Esophagus (tissue), 2 donors: ENCODE measurements at regions not wholly inside any gene's neighbourhood (a gene's known extent, or its start where the extent isn't known, plus 50 kb on each side); places are given as distances from the start of the nearest gene placed in this dataset.

Source experiments
- H3K27ac ChIP-seq, 2 donors: one replicate each; pipeline ENCODE4 v1.5.1; 2013; ENCODE audit warnings: low read depth in 2 of 2, mild to moderate bottlenecking in 2 of 2, inconsistent platforms in 1 of 2, low read length in 1 of 2, moderate library complexity in 1 of 2
- H3K27me3 ChIP-seq, 2 donors: one replicate each; pipeline ENCODE4 v1.6.1; 2013; ENCODE audit warnings: low read length in 2 of 2, control low read depth in 1 of 2, mild to moderate bottlenecking in 1 of 2; ENCODE audit not compliant: insufficient read depth in 2 of 2, control insufficient read depth in 1 of 2
- H3K36me3 ChIP-seq, 2 donors: one replicate each; pipeline ENCODE4 v1.6.1; 2013; ENCODE audit warnings: low read length in 1 of 2; ENCODE audit not compliant: control insufficient read depth in 2 of 2, insufficient read depth in 2 of 2
- H3K4me1 ChIP-seq, 2 donors: one replicate each; pipeline ENCODE4 v1.6.1; 2013; ENCODE audit warnings: low read length in 1 of 2; ENCODE audit not compliant: control insufficient read depth in 2 of 2, insufficient read depth in 2 of 2
- H3K4me3 ChIP-seq, 2 donors: one replicate each; pipeline ENCODE4 v1.5.1; 2013; ENCODE audit warnings: low read length in 2 of 2, mild to moderate bottlenecking in 2 of 2, low read depth in 1 of 2, moderate library complexity in 1 of 2
- H3K9me3 ChIP-seq, 2 donors: one replicate each; pipeline ENCODE4 v1.6.1; 2013; ENCODE audit warnings: mild to moderate bottlenecking in 2 of 2, low read depth in 1 of 2, low read length in 1 of 2, moderate library complexity in 1 of 2; ENCODE audit not compliant: control insufficient read depth in 2 of 2, insufficient read depth in 1 of 2
- WGBS, 2 donors: extraction: QIAGEN DNeasy Blood & Tissue Kit; methylation state at CpG; one replicate each; pipeline ENCODE4 v1.1.7; 2013; 5-methylcytosine and 5-hydroxymethylcytosine counted together
- donor health status: healthy with polysubstance abuse.
- donor health status: Bipolar disorder and iron deficiency.

GRCh38 chr19:30881281-30881680 lies 468.0 kb downstream of the TSHZ3 start:
- H3K27ac ChIP-seq: no peak overlapping the region
- 66 to 70% methylated on average over 7 of the region's 7 CpGs for WGBS, 2 donors
- peaks cover 3% of the 10 kb centered on the region in 2 donors for H3K9me3 ChIP-seq
- no peak overlapping the region for H3K4me3 ChIP-seq
- H3K36me3 ChIP-seq: no peaks in the 10 kb centered on the region
- H3K27me3 ChIP-seq: peaks cover 0 to under 1% of the 10 kb centered on the region in 2 donors
- no peaks in the 10 kb centered on the region for H3K4me1 ChIP-seq

GRCh38 chr19:30880551-30880950 lies 468.7 kb downstream of the TSHZ3 start:
- Histone ChIP-seq H3K4me1 (no peaks in the 10 kb centered on the region), H3K9me3 (peaks cover 3% of the 10 kb centered on the region in 2 donors), H3K27ac (no peak overlapping the region), H3K27me3 (no peaks in the 10 kb centered on the region), H3K4me3 (no peak overlapping the region), H3K36me3 (no peaks in the 10 kb centered on the region)
- WGBS, 2 donors: 62 to 72% methylated on average over 4 of the region's 4 CpGs

GRCh38 chr19:30880151-30880550 lies 469.1 kb downstream of the TSHZ3 start:
- Histone ChIP-seq H3K27me3 (no peaks in the 10 kb centered on the region), H3K36me3 (no peaks in the 10 kb centered on the region), H3K9me3 (peaks cover 3% of the 10 kb centered on the region in 2 donors), H3K4me1 (no peaks in the 10 kb centered on the region), H3K27ac (no peak overlapping the region), H3K4me3 (no peak overlapping the region)
- 72 to 77% methylated on average over 4 of the region's 4 CpGs for WGBS, 2 donors

GRCh38 chr19:30879736-30880135 lies 469.5 kb downstream of the TSHZ3 start:
- Histone ChIP-seq H3K27me3 (no peaks in the 10 kb centered on the region), H3K27ac (no peak overlapping the region), H3K4me3 (no peak overlapping the region), H3K9me3 (peaks cover 3% of the 10 kb centered on the region in 2 donors), H3K4me1 (no peaks in the 10 kb centered on the region), H3K36me3 (no peaks in the 10 kb centered on the region)
- 76 to 81% methylated on average over 3 of the region's 3 CpGs for WGBS, 2 donors

GRCh38 chr19:30879225-30879624 lies 470.0 kb downstream of the TSHZ3 start:
- Histone ChIP-seq H3K9me3 (peaks cover 1 to 3% of the 10 kb centered on the region in 2 donors), H3K36me3 (no peaks in the 10 kb centered on the region), H3K27ac (no peak overlapping the region), H3K27me3 (no peaks in the 10 kb centered on the region), H3K4me3 (no peak overlapping the region), H3K4me1 (no peaks in the 10 kb centered on the region)
- 94 to 96% methylated on average over 3 of the region's 3 CpGs for WGBS, 2 donors

GRCh38 chr19:30878495-30878894 lies 470.7 kb downstream of the TSHZ3 start:
- Histone ChIP-seq H3K4me1 (no peaks in the 10 kb centered on the region), H3K27ac (no peak overlapping the region), H3K36me3 (no peaks in the 10 kb centered on the region), H3K27me3 (no peaks in the 10 kb centered on the region), H3K9me3 (peaks cover 0 to 3% of the 10 kb centered on the region in 2 donors), H3K4me3 (no peak overlapping the region)
- 65 to 67% methylated on average over 3 of the region's 3 CpGs for WGBS, 2 donors

- Histone ChIP-seq H3K4me1 (no peaks in the 10 kb centered on the region), H3K27ac (no peak overlapping the region), H3K27me3 (no peaks in the 10 kb centered on the region), H3K4me3 (no peak overlapping the region), H3K36me3 (no peaks in the 10 kb centered on the region), H3K9me3 (peaks cover 0 to 3% of the 10 kb centered on the region in 2 donors)
- 62 to 63% methylated on average over 4 of the region's 4 CpGs for WGBS, 2 donors
These were observed 471.5 kb downstream of the TSHZ3 start for GRCh38 chr19:30877661-30878113.

GRCh38 chr19:30873691-30874090 lies 475.5 kb downstream of the TSHZ3 start:
- no peaks in the 10 kb centered on the region for H3K9me3 ChIP-seq
- WGBS, 2 donors: 65 to 67% methylated on average over 1 of the region's 1 CpG
- no peaks in the 10 kb centered on the region for H3K36me3 ChIP-seq
- no peaks in the 10 kb centered on the region for H3K27me3 ChIP-seq
- H3K27ac ChIP-seq: no peak overlapping the region
- H3K4me3 ChIP-seq: no peak overlapping the region
- H3K4me1 ChIP-seq: no peaks in the 10 kb centered on the region

- H3K9me3 ChIP-seq: no peaks in the 10 kb centered on the region
- H3K4me3 ChIP-seq: no peak overlapping the region
- no peaks in the 10 kb centered on the region for H3K4me1 ChIP-seq
- WGBS, 2 donors: 69 to 75% methylated on average over 2 of the region's 2 CpGs
- H3K27ac ChIP-seq: no peak overlapping the region
- no peaks in the 10 kb centered on the region for H3K27me3 ChIP-seq
- no peaks in the 10 kb centered on the region for H3K36me3 ChIP-seq
These were observed 476.2 kb downstream of the TSHZ3 start for GRCh38 chr19:30873003-30873402.

- Histone ChIP-seq H3K9me3 (no peaks in the 10 kb centered on the region), H3K4me3 (no peak overlapping the region), H3K27me3 (no peaks in the 10 kb centered on the region), H3K27ac (no peak overlapping the region), H3K4me1 (no peaks in the 10 kb centered on the region), H3K36me3 (no peaks in the 10 kb centered on the region)
- WGBS, 2 donors: 76 to 82% methylated on average over 4 of the region's 4 CpGs
These were observed 477.3 kb downstream of the TSHZ3 start for GRCh38 chr19:30871979-30872378.
